ENCODE measurements at regions not wholly inside any gene's neighbourhood (a gene's known extent, or its start where the extent isn't known, plus 50 kb on each side); places are given as distances from the start of the nearest gene placed in this dataset.
A peak's percentile ranks its signal among the peaks of the same experiment; 100 is the strongest.

DNA sequence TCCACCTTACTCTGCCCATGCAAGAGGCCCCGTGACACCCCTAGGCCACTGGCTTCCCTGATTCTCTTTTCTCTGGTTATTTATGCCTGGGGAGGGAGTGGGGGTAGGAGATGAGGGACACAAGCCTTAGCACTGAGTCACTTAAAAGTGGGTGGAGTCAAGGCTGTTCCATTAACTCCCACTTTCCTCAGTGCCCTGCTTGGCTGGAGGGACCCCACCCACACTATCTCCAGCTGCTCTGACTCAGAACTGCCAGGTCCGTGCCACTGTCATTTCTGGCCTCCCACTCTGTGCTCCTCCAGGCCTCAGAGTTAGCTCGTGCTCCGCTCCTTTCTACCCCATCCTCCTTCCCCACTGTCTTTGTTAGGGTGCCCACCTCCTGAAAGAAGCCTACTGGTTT, 113.4 kb upstream of the UQCRFS1 start:
- TF ChIP-seq, protein P1, sequence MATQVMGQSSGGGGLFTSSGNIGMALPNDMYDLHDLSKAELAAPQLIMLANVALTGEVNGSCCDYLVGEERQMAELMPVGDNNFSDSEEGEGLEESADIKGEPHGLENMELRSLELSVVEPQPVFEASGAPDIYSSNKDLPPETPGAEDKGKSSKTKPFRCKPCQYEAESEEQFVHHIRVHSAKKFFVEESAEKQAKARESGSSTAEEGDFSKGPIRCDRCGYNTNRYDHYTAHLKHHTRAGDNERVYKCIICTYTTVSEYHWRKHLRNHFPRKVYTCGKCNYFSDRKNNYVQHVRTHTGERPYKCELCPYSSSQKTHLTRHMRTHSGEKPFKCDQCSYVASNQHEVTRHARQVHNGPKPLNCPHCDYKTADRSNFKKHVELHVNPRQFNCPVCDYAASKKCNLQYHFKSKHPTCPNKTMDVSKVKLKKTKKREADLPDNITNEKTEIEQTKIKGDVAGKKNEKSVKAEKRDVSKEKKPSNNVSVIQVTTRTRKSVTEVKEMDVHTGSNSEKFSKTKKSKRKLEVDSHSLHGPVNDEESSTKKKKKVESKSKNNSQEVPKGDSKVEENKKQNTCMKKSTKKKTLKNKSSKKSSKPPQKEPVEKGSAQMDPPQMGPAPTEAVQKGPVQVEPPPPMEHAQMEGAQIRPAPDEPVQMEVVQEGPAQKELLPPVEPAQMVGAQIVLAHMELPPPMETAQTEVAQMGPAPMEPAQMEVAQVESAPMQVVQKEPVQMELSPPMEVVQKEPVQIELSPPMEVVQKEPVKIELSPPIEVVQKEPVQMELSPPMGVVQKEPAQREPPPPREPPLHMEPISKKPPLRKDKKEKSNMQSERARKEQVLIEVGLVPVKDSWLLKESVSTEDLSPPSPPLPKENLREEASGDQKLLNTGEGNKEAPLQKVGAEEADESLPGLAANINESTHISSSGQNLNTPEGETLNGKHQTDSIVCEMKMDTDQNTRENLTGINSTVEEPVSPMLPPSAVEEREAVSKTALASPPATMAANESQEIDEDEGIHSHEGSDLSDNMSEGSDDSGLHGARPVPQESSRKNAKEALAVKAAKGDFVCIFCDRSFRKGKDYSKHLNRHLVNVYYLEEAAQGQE (IDR thresholded peaks at IDR 0.05; ENCODE audit: insufficient read depth in 1 of 2, low read depth in 2 of 2, low read length in 2 of 2) = no peak
- TF ChIP-seq SIN3A (IDR thresholded peaks at IDR 0.05; ENCODE audit: borderline replicate concordance, insufficient read depth, low read length) (no peak), FOXP2 (optimal IDR thresholded peaks at IDR 0.05; ENCODE audit: borderline replicate concordance, extremely low read depth, extremely low read length, insufficient read depth) (no peak), POLR2AphosphoS5 (IDR thresholded peaks at IDR 0.05; ENCODE audit: low read depth, low read length) (no peak), TAF1 (IDR thresholded peaks at IDR 0.05; ENCODE audit: borderline replicate concordance, insufficient read depth, low read length) (no peak)

DNA sequence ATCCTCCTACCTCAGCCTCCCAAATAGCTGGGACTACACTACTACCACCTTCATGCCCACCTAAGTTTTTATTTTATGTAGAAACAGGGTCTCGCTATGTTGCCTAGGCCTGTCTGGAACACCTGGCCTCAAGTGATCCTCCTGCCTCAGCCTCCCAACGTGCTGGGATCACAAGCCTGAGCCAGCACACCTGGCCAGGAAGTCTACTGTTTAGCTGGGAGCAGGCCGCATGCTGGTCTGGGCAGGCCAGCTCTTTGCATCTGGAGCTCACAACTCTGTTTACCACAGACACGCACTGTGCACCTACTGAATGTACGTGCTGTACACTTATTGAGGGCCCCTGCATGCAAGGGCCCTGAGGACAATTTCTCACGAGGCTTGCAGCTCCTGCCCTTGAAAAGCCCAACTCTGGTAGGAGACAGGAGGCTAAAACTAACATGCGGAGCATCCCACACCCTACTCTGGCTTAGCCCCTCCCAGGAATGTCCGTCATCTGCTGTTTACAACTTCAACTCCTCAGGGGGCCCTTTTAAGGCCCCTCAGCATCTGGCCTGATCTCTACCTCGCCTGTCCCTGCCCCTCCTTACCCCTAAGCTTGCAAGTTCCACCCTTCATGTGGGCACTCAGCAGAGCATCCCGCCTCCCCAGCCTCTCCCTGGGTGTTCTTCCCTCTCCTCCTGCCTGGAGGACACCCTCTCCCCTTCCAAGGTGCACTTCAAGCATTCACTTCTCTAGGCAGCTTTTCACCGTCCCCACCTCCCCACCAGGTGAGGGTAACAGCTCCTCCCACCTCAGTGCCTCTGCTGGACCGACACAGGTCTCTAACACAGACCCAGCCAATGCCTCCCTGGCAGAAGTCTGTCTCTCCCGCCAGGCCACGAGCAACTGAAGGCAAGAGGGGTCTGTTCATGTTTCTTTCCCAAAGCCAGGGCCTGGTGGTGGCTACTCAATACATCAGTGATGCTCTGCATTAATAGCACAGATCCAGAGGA, 114.2 kb upstream of the UQCRFS1 start:
- TF ChIP-seq POLR2AphosphoS5 (IDR thresholded peaks at IDR 0.05; ENCODE audit: low read depth, low read length) (no peak), TAF1 (IDR thresholded peaks at IDR 0.05; ENCODE audit: borderline replicate concordance, insufficient read depth, low read length) (no peak), FOXP2 (optimal IDR thresholded peaks at IDR 0.05; ENCODE audit: borderline replicate concordance, extremely low read depth, extremely low read length, insufficient read depth) (no peak), SIN3A (IDR thresholded peaks at IDR 0.05; ENCODE audit: borderline replicate concordance, insufficient read depth, low read length) (no peak)
- TF ChIP-seq, protein P1 (IDR thresholded peaks at IDR 0.05; ENCODE audit: insufficient read depth in 1 of 2, low read depth in 2 of 2, low read length in 2 of 2) = no peak

- TF ChIP-seq FOXP2 (optimal IDR thresholded peaks at IDR 0.05; ENCODE audit: borderline replicate concordance, extremely low read depth, extremely low read length, insufficient read depth) = no peak
- TF ChIP-seq, protein P1 (IDR thresholded peaks at IDR 0.05; ENCODE audit: insufficient read depth in 1 of 2, low read depth in 2 of 2, low read length in 2 of 2) = no peak
- no peak for TF ChIP-seq POLR2AphosphoS5 (IDR thresholded peaks at IDR 0.05; ENCODE audit: low read depth, low read length)
- TF ChIP-seq SIN3A (IDR thresholded peaks at IDR 0.05; ENCODE audit: borderline replicate concordance, insufficient read depth, low read length) = no peak
- no peak for TF ChIP-seq TAF1 (IDR thresholded peaks at IDR 0.05; ENCODE audit: borderline replicate concordance, insufficient read depth, low read length)
Measured at GRCh38 chr19:29328586-29328985, 115.6 kb upstream of the UQCRFS1 start.

DNA sequence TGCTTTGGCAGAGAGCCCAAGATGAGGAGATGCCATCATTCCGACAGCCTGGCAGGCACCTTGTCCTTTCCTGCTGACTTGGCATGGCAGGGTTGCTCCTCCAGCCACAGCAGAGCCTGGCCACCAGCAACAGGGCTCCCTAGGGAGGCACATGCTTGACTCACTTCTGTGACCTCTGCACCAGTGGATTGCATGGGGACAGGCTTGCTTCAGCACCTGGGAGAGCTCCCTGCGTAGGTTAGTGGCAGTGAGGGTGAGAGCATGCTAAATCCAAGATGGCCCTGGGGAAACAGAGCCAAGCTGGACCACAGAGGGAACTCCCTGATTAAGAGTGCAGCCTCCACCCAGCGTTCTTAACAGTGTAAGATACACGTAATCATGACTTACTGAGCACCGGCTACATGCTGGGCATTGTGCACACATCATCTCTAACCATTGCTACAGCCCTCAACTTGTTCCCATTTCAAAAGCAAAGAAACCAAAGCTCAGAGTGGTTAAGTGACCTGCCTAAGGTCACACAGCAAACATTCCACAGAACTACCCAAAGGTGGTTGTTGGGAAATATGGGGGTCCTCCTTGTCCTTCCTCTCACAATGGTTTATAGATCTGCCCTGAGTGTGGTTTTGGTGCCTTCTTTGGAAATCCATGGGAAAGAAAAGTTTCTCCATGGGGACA, 116.6 kb upstream of the UQCRFS1 start:
- TF ChIP-seq, protein P1 (IDR thresholded peaks at IDR 0.05; ENCODE audit: insufficient read depth in 1 of 2, low read depth in 2 of 2, low read length in 2 of 2) = peak; percentile 74 to 92
- no peak for TF ChIP-seq POLR2AphosphoS5 (IDR thresholded peaks at IDR 0.05; ENCODE audit: low read depth, low read length)

Data from PFSK-1 (cell line).